ENCODE measurements at regions not wholly inside any gene's neighbourhood (a gene's known extent, or its start where the extent isn't known, plus 50 kb on each side); places are given as distances from the start of the nearest gene placed in this dataset.

DNA sequence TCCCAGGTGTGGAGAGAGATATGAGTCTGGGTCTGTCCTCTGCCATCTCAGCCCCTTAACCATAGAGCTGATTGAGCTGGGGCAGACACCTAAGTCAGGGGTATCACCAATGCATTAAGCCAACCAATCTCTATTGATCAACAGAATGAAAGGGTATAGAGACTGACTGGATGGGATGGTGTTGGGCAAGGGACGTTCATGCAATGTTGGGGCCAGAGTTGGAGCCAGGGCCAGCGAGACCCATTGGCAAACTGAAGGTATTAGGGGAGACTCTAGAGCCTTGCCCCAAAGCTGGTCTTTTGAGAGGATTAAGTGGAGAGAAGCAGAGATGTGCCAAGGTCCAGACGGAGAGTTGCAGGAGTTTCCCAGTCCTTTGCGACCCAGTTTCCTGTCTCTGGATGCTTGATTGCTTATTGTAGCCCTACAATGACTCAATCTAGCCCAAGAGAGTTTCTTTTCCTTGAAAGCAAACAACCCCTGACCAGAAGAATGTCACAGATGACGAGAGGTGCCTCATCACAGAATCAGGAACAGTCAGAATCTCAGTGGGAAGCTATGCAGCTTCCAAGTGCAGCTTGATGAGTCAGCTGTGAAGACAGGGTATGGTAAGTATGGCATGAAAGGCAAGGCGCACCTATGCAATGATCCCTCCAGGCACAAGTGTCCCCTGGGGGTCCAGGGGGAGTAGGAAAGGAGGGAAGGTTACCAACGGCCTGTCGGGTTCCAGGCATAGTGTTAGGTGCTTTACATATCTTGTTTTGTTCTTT lies 137.2 kb downstream of the UTP18 start:
- no peak for DNase-seq (ENCODE audit: low read depth)
- TF ChIP-seq, protein P1, sequence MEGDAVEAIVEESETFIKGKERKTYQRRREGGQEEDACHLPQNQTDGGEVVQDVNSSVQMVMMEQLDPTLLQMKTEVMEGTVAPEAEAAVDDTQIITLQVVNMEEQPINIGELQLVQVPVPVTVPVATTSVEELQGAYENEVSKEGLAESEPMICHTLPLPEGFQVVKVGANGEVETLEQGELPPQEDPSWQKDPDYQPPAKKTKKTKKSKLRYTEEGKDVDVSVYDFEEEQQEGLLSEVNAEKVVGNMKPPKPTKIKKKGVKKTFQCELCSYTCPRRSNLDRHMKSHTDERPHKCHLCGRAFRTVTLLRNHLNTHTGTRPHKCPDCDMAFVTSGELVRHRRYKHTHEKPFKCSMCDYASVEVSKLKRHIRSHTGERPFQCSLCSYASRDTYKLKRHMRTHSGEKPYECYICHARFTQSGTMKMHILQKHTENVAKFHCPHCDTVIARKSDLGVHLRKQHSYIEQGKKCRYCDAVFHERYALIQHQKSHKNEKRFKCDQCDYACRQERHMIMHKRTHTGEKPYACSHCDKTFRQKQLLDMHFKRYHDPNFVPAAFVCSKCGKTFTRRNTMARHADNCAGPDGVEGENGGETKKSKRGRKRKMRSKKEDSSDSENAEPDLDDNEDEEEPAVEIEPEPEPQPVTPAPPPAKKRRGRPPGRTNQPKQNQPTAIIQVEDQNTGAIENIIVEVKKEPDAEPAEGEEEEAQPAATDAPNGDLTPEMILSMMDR (IDR thresholded peaks at IDR 0.05; ENCODE audit: control insufficient read depth, extremely low read depth, insufficient read depth), result no peak
- no peak overlapping the region for H3K4me3 ChIP-seq (ENCODE audit: low read depth, low read length)

DNA sequence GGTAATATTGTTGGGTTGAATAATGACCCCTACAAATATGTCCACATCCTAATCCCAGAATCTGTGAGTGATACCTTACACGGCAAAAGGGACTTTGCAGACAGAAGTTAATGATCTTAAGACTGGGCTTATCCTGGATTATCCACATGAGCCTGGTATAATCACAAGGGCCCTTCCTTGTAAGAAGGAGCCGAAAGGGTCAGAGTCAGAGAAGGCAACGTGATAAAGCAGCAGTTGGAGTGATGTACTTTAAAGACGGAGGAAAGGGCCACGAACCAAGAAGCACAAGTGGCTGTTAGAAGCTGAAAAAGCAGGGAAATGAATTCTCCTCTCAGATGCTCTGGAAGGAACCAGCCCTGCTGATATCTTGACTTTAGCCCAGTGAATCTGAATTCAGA lies 137.8 kb downstream of the UTP18 start:
- TF ChIP-seq, protein P1 (IDR thresholded peaks at IDR 0.05; ENCODE audit: control insufficient read depth, extremely low read depth, insufficient read depth), result no peak
- DNase-seq (ENCODE audit: low read depth), result no peak
- no peak overlapping the region for H3K4me3 ChIP-seq (ENCODE audit: low read depth, low read length)

DNA sequence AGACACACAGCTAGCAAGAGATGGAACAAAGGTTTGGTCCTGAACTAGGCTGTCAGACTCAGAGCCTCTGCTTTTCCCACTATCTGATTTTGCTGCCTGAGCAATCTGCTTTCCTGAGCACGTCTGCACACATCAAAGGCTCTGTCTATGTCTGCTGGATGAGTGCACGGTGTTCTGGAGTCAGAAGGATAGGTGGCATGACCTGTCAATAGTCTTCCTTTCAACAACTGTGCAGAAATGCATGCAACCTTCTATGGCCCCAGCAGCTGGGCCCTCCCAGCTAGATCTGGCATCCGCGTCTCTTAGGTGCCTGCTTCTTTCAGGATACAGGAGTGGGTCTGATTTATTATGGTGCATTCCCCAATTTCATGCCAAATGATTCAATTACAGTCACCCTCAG lies 138.3 kb downstream of the UTP18 start:
- TF ChIP-seq, protein P1 (IDR thresholded peaks at IDR 0.05; ENCODE audit: control insufficient read depth, extremely low read depth, insufficient read depth), result no peak
- H3K4me3 ChIP-seq (ENCODE audit: low read depth, low read length), result no peak overlapping the region
- DNase-seq (ENCODE audit: low read depth), result no peak

DNA sequence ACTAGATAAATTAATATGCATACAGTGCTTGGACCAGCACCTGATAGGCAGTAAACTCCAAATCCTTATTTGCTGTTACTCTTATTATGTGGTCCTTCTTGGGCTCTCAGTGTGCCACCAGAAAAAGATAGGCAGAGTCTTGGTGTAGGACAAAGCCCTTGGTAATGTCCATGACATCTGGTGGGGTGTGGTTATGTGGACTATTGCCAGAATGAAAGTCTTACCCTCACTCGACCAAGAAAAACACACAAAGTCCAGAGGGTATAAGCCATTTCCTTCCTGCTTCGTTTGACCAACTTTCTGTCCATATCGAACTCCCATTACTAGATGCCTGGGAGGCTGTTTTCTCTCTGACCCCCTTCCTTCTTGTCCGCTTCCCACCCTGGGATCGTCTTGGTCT lies 140.9 kb downstream of the UTP18 start:
- DNase-seq (ENCODE audit: low read depth), result no peak
- H3K4me3 ChIP-seq (ENCODE audit: low read depth, low read length), result no peak overlapping the region
- TF ChIP-seq, protein P1 (IDR thresholded peaks at IDR 0.05; ENCODE audit: control insufficient read depth, extremely low read depth, insufficient read depth), result no peak

DNA sequence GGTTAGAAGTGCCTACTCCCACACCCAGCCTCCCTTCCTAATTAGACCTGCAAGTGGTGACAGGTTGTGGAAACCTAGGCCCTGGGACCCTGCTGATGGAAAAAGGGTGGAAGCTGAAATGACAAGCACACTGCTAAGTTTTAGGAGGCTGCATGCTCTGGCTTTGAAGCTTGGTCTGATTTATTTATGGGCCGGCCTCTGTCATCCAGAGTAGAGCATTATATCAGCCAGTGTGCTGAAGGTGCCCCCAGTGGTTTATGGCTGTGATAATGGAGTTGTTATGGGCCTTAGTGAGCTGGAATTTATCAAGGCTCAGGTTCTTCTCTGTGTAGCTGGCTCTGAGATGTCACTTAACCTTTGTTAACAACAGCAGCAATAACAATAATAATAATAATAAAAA lies 142.6 kb downstream of the UTP18 start:
- H3K4me3 ChIP-seq (ENCODE audit: low read depth, low read length), result no peak overlapping the region
- no peak for DNase-seq (ENCODE audit: low read depth)
- TF ChIP-seq, protein P1 (IDR thresholded peaks at IDR 0.05; ENCODE audit: control insufficient read depth, extremely low read depth, insufficient read depth), result no peak

DNA sequence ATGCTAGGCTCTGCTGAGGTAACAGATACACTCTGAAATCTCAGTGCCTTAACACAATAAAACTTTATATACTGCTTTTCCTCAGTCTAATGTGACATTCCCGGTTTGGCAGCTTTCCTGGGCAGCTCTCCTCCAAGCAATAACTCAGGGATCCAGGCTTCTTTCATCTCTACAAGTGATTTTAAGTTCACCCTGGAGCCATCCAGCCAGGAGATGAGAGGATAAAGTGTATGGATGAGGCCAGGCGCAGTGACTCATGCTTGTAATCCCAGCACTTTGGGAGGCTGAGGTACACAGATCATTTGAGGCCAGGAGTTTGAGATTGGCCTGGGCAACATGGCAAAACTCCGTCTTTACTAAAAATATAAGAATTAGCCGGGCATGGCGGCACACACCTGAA lies 147.2 kb downstream of the UTP18 start:
- no peak for DNase-seq (ENCODE audit: low read depth)
- H3K4me3 ChIP-seq (ENCODE audit: low read depth, low read length), result no peak overlapping the region
- TF ChIP-seq, protein P1 (IDR thresholded peaks at IDR 0.05; ENCODE audit: control insufficient read depth, extremely low read depth, insufficient read depth), result no peak

DNA sequence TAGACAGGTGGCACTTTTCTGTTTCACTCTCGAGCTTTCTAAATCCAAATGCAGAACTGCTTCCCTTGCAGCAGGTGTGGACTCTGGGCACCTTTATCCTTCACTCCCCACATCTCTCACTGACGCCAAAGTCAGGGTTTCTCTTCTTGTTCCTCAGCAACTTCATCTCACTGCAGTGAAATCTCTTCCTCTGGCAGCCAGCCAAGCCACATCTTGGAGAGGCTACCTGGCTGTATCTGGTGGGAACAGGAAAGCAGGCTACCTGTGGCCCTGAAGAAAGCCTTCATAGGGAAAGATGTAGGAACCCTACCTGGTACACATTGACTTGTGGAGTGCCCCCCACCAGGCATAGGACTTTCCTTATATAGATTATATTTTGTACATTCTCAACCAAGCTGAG lies 159.1 kb downstream of the UTP18 start:
- no peak overlapping the region for H3K4me3 ChIP-seq (ENCODE audit: low read depth, low read length)
- TF ChIP-seq, protein P1 (IDR thresholded peaks at IDR 0.05; ENCODE audit: control insufficient read depth, extremely low read depth, insufficient read depth), result no peak
- DNase-seq (ENCODE audit: low read depth), result no peak
